ENCODE measurements at regions not wholly inside any gene's neighbourhood (a gene's known extent, or its start where the extent isn't known, plus 50 kb on each side); places are given as distances from the start of the nearest gene placed in this dataset.

- no peak for TF ChIP-seq CTCF (IDR thresholded peaks at IDR 0.05; ENCODE audit: insufficient read depth, low read length, missing control alignments)
- DNase-seq (ENCODE audit: low read depth, low spot score): no peak
- ChIA-PET CTCF (interaction anchor here (0.7 kb wide), 1 partner anchor 750 kb away, joined by 3 read pairs; no protein-coding TSS in a partner anchor), POLR2A (interaction anchor here (0.7 kb wide), 1 partner anchor 229 kb away, joined by 3 read pairs; no protein-coding TSS in a partner anchor)
- no peak overlapping the region for H3K4me3 ChIP-seq (ENCODE audit: low read depth, low read length)
Measured at GRCh38 chr15:36362509-36362915, 216.9 kb upstream of the CDIN1 start.

GRCh38 chr15:36363335-36363734 lies 216.1 kb upstream of the CDIN1 start:
- ChIA-PET POLR2A (no interaction called here), CTCF (no interaction called here)
- peak; percentile 51 for DNase-seq (ENCODE audit: low read depth, low spot score)
- no peak overlapping the region for H3K4me3 ChIP-seq (ENCODE audit: low read depth, low read length)
- no peak for TF ChIP-seq CTCF (IDR thresholded peaks at IDR 0.05; ENCODE audit: insufficient read depth, low read length, missing control alignments)

GRCh38 chr15:36364377-36364776 lies 215.0 kb upstream of the CDIN1 start:
- POLR2A ChIA-PET: no interaction called here
- TF ChIP-seq CTCF (IDR thresholded peaks at IDR 0.05; ENCODE audit: insufficient read depth, low read length, missing control alignments): no peak
- H3K4me3 ChIP-seq (ENCODE audit: low read depth, low read length): peak overlapping the region; percentile 6; the same call in 1 of the 2 replicates
- DNase-seq (ENCODE audit: low read depth, low spot score): no peak
- CTCF ChIA-PET: no interaction called here

- ChIA-PET CTCF (no interaction called here), POLR2A (no interaction called here)
- no peak for DNase-seq (ENCODE audit: low read depth, low spot score)
- H3K4me3 ChIP-seq (ENCODE audit: low read depth, low read length): no peak overlapping the region
- TF ChIP-seq CTCF (IDR thresholded peaks at IDR 0.05; ENCODE audit: insufficient read depth, low read length, missing control alignments): no peak
Measured at GRCh38 chr15:36365963-36366362, 213.5 kb upstream of the CDIN1 start.

GRCh38 chr15:36370051-36370730 lies 209.2 kb upstream of the CDIN1 start:
- H3K4me3 ChIP-seq (ENCODE audit: low read depth, low read length): no peak overlapping the region
- CTCF ChIA-PET: interaction anchor here (1.1 kb wide), 1 partner anchor 12 kb away, joined by 3 read pairs; no protein-coding TSS in a partner anchor
- DNase-seq (ENCODE audit: low read depth, low spot score): no peak
- POLR2A ChIA-PET: interaction anchor here (1.6 kb wide), 1 partner anchor 12 kb away, joined by 6 read pairs; no protein-coding TSS in a partner anchor
- no peak for TF ChIP-seq CTCF (IDR thresholded peaks at IDR 0.05; ENCODE audit: insufficient read depth, low read length, missing control alignments)

- ChIA-PET CTCF (interaction anchor here (1.1 kb wide), 1 partner anchor 13 kb away, joined by 3 read pairs; no protein-coding TSS in a partner anchor), POLR2A (interaction anchor here (1.6 kb wide), 1 partner anchor 13 kb away, joined by 6 read pairs; no protein-coding TSS in a partner anchor)
- no peak overlapping the region for H3K4me3 ChIP-seq (ENCODE audit: low read depth, low read length)
- TF ChIP-seq CTCF (IDR thresholded peaks at IDR 0.05; ENCODE audit: insufficient read depth, low read length, missing control alignments): no peak
- peak; percentile 70 for DNase-seq (ENCODE audit: low read depth, low spot score)
Measured at GRCh38 chr15:36370731-36371112, 208.7 kb upstream of the CDIN1 start.

All from AG04449 (cell line).